Trophoblast cell (in vitro differentiated cells and primary cell): ENCODE measurements at regions not wholly inside any gene's neighbourhood (a gene's known extent, or its start where the extent isn't known, plus 50 kb on each side); places are given as distances from the start of the nearest gene placed in this dataset.

Experiments used
- DNase-seq, 2 donors: peaks; one replicate each; pipeline ENCODE4 v3.0.0-alpha.2; 2016
- H2AFZ ChIP-seq: 2 replicates; pipeline ENCODE4 v1.6.1; 2013; ENCODE audit warnings: low read length, moderate library complexity, mild to moderate bottlenecking; ENCODE audit not compliant: insufficient read depth, poor library complexity
- H2AK5ac ChIP-seq: 2 replicates; pipeline ENCODE4 v1.6.1; 2013; ENCODE audit warnings: mild to moderate bottlenecking, low read length
- H2BK120ac ChIP-seq: 2 replicates; pipeline ENCODE4 v1.6.1; 2013; ENCODE audit warnings: low read length, mild to moderate bottlenecking, moderate library complexity; ENCODE audit not compliant: insufficient read depth, poor library complexity
- H2BK12ac ChIP-seq: 2 replicates; pipeline ENCODE4 v1.6.1; 2013; ENCODE audit warnings: mild to moderate bottlenecking, low read length, moderate library complexity
- H2BK5ac ChIP-seq: 2 replicates; pipeline ENCODE4 v1.6.1; 2013; ENCODE audit warnings: low read length, low read depth, moderate library complexity, mild to moderate bottlenecking; ENCODE audit not compliant: poor library complexity
- H3K14ac ChIP-seq: 2 replicates; pipeline ENCODE4 v1.6.1; 2013; ENCODE audit warnings: mild to moderate bottlenecking, low read length
- H3K18ac ChIP-seq: 2 replicates; pipeline ENCODE4 v1.6.1; 2013; ENCODE audit warnings: mild to moderate bottlenecking, low read length
- H3K23ac ChIP-seq: 2 replicates; pipeline ENCODE4 v1.6.1; 2013; ENCODE audit warnings: low read length
- H3K27ac ChIP-seq: 2 replicates; pipeline ENCODE4 v1.5.1; 2013; ENCODE audit warnings: low read depth, mild to moderate bottlenecking, inconsistent platforms, low read length, moderate library complexity
- H3K27me3 ChIP-seq: 2 replicates; pipeline ENCODE4 v1.6.1; 2013; ENCODE audit warnings: inconsistent platforms, mild to moderate bottlenecking, low read length, moderate library complexity; ENCODE audit not compliant: insufficient read depth
- H3K36me3 ChIP-seq, 2 experiments: 1 replicate in 1 of 2; 2 replicates in 1 of 2; pipeline ENCODE4 v1.6.1; 2013; ENCODE audit warnings: low read length in 2 of 2, mild to moderate bottlenecking in 2 of 2, moderate library complexity in 1 of 2; ENCODE audit not compliant: insufficient read depth in 2 of 2, control insufficient read depth in 1 of 2
- H3K4ac ChIP-seq: 2 replicates; pipeline ENCODE4 v1.6.1; 2013; ENCODE audit warnings: low read depth, mild to moderate bottlenecking, low read length, moderate library complexity
- H3K4me1 ChIP-seq, 2 experiments: 1 replicate in 1 of 2; 2 replicates in 1 of 2; pipeline ENCODE4 v1.6.1; 2013; ENCODE audit warnings: low read length in 2 of 2, mild to moderate bottlenecking in 2 of 2, moderate library complexity in 1 of 2; ENCODE audit not compliant: insufficient read depth in 2 of 2, control insufficient read depth in 1 of 2
- H3K4me2 ChIP-seq: 2 replicates; pipeline ENCODE4 v1.6.1; 2013; ENCODE audit warnings: inconsistent platforms, mild to moderate bottlenecking, low read length, moderate library complexity
- H3K4me3 ChIP-seq: 2 replicates; pipeline ENCODE4 v1.5.1; 2013; ENCODE audit warnings: mild to moderate bottlenecking, low read depth, low read length, inconsistent platforms
- H3K79me1 ChIP-seq: one replicate; pipeline ENCODE4 v1.6.1; 2013; ENCODE audit warnings: low read length
- H3K79me2 ChIP-seq: 2 replicates; pipeline ENCODE4 v1.6.1; 2013; ENCODE audit warnings: low read length, mild to moderate bottlenecking; ENCODE audit not compliant: control insufficient read depth, insufficient read depth, poor library complexity
- H3K9ac ChIP-seq: 2 replicates; pipeline ENCODE4 v1.6.1; 2013; ENCODE audit warnings: mild to moderate bottlenecking, low read length
- H3K9me3 ChIP-seq: 2 replicates; pipeline ENCODE4 v1.6.1; 2013; ENCODE audit warnings: low read depth, mild to moderate bottlenecking, control low read depth, inconsistent platforms, low read length; ENCODE audit not compliant: insufficient read depth
- H4K12ac ChIP-seq: 2 replicates; pipeline ENCODE4 v1.6.1; 2013; ENCODE audit warnings: low read depth, mild to moderate bottlenecking, low read length, moderate library complexity
- H4K8ac ChIP-seq: 2 replicates; pipeline ENCODE4 v1.6.1; 2013; ENCODE audit warnings: low read depth, mild to moderate bottlenecking, low read length, moderate library complexity
- H4K91ac ChIP-seq: one replicate; pipeline ENCODE4 v1.6.1; 2013; ENCODE audit warnings: low read depth, mild to moderate bottlenecking, low read length, moderate library complexity
- WGBS: extraction: QIAGEN DNeasy Blood & Tissue Kit; methylation state at CpG from one replicate; pipeline ENCODE4 v1.1.7; 2013; ENCODE audit warnings: missing lambda C conversion rate; ENCODE audit not compliant: insufficient read length, insufficient coverage; ENCODE audit errors: extremely low coverage; 5-methylcytosine and 5-hydroxymethylcytosine counted together

GRCh38 chr7:20998309-20998708, 211.6 kb upstream of the SP8 start:
- no peaks in the 10 kb centered on the region for H3K4me1 ChIP-seq
- no peak overlapping the region for H4K8ac ChIP-seq
- H3K4me3 ChIP-seq = no peak overlapping the region
- H3K27ac ChIP-seq = no peak overlapping the region
- no peak overlapping the region for H4K12ac ChIP-seq
- no peak overlapping the region for H3K18ac ChIP-seq
- no peak overlapping the region for H2BK120ac ChIP-seq
- no peaks in the 10 kb centered on the region for H3K27me3 ChIP-seq
- no peak overlapping the region for H3K9ac ChIP-seq
- no peak overlapping the region for H2BK5ac ChIP-seq
- DNase-seq = peak in 1 of 2 donors; percentile 7
- no peaks in the 10 kb centered on the region for H3K79me1 ChIP-seq
- H3K9me3 ChIP-seq = no peaks in the 10 kb centered on the region
- no peak overlapping the region for H2BK12ac ChIP-seq
- no peak overlapping the region for H3K23ac ChIP-seq
- WGBS = no CpG with 5 or more reads among the region's 1 CpG
- H3K79me2 ChIP-seq = no peaks in the 10 kb centered on the region
- no peak overlapping the region for H3K4ac ChIP-seq
- H2AK5ac ChIP-seq = no peak overlapping the region
- H4K91ac ChIP-seq = no peak overlapping the region
- no peaks in the 10 kb centered on the region for H3K36me3 ChIP-seq
- H2AFZ ChIP-seq = no peak overlapping the region
- H3K14ac ChIP-seq = no peak overlapping the region
- no peak overlapping the region for H3K4me2 ChIP-seq

GRCh38 chr7:21011153-21011552, 224.5 kb upstream of the SP8 start:
- DNase-seq = peak; percentile 81 to 88
- no CpG with 5 or more reads among the region's 4 CpGs for WGBS

GRCh38 chr7:21013765-21014539, 227.3 kb upstream of the SP8 start:
- Histone ChIP-seq H3K4ac (no peak overlapping the region), H3K36me3 (no peaks in the 10 kb centered on the region), H3K23ac (no peak overlapping the region), H3K18ac (no peak overlapping the region), H3K79me1 (no peaks in the 10 kb centered on the region), H2BK120ac (no peak overlapping the region), H3K4me1 (no peaks in the 10 kb centered on the region), H2AK5ac (no peak overlapping the region), H3K9me3 (no peaks in the 10 kb centered on the region), H3K79me2 (no peaks in the 10 kb centered on the region), H4K8ac (no peak overlapping the region), H3K4me2 (no peak overlapping the region), H4K91ac (no peak overlapping the region), H2AFZ (no peak overlapping the region), H2BK5ac (no peak overlapping the region), H4K12ac (no peak overlapping the region), H3K14ac (no peak overlapping the region), H3K27ac (no peak overlapping the region), H2BK12ac (no peak overlapping the region), H3K27me3 (no peaks in the 10 kb centered on the region), H3K4me3 (no peak overlapping the region), H3K9ac (no peak overlapping the region)
- no peak for DNase-seq
- 100% methylated on average over 1 of the region's 3 CpGs for WGBS

More at GRCh38 chr7:21011153-21011552, 224.5 kb upstream of the SP8 start:
- Histone ChIP-seq H4K91ac (no peak overlapping the region), H4K12ac (no peak overlapping the region), H3K9ac (no peak overlapping the region), H2AFZ (no peak overlapping the region), H3K14ac (no peak overlapping the region), H3K27me3 (no peaks in the 10 kb centered on the region), H2BK12ac (no peak overlapping the region), H3K4me3 (no peak overlapping the region), H4K8ac (no peak overlapping the region), H3K9me3 (no peaks in the 10 kb centered on the region), H3K4me2 (no peak overlapping the region), H3K79me2 (no peaks in the 10 kb centered on the region), H3K36me3 (no peaks in the 10 kb centered on the region), H2BK120ac (no peak overlapping the region), H3K18ac (no peak overlapping the region), H3K23ac (no peak overlapping the region), H3K27ac (no peak overlapping the region), H2AK5ac (no peak overlapping the region), H3K79me1 (no peaks in the 10 kb centered on the region), H3K4ac (no peak overlapping the region), H3K4me1 (no peaks in the 10 kb centered on the region), H2BK5ac (no peak overlapping the region)

GRCh38 chr7:21020667-21021066, 234.0 kb upstream of the SP8 start:
- no CpG with 5 or more reads among the region's 2 CpGs for WGBS
- Histone ChIP-seq H3K18ac (no peak overlapping the region), H3K79me2 (no peaks in the 10 kb centered on the region), H2BK120ac (no peak overlapping the region), H2BK12ac (no peak overlapping the region), H4K91ac (no peak overlapping the region), H3K27me3 (no peaks in the 10 kb centered on the region), H3K9ac (no peak overlapping the region), H3K79me1 (no peaks in the 10 kb centered on the region), H3K4ac (no peak overlapping the region), H4K8ac (no peak overlapping the region), H3K14ac (no peak overlapping the region), H2BK5ac (no peak overlapping the region), H4K12ac (no peak overlapping the region), H2AFZ (no peak overlapping the region), H3K23ac (no peak overlapping the region), H3K27ac (no peak overlapping the region), H3K4me2 (no peak overlapping the region), H3K4me1 (no peaks in the 10 kb centered on the region), H2AK5ac (no peak overlapping the region), H3K36me3 (no peaks in the 10 kb centered on the region), H3K4me3 (no peak overlapping the region), H3K9me3 (no peaks in the 10 kb centered on the region)
- DNase-seq = no peak
